Activated CD8-positive, alpha-beta memory T cell treated with anti-CD3 and anti-CD28 coated beads for 4 hours (primary cell): ENCODE measurements at regions not wholly inside any gene's neighbourhood (a gene's known extent, or its start where the extent isn't known, plus 50 kb on each side); places are given as distances from the start of the nearest gene placed in this dataset.
"Not testable (repeated sequence)": the region's sequence is repeated elsewhere in the genome, so short reads cannot be mapped to it uniquely, and the experiment has no call there.

Source experiments
- DNase-seq, 2 donors: peaks; one replicate each; pipeline ENCODE4 v3.0.0-alpha.2; 2020; ENCODE audit warnings: low read depth in 2 of 2

DNA sequence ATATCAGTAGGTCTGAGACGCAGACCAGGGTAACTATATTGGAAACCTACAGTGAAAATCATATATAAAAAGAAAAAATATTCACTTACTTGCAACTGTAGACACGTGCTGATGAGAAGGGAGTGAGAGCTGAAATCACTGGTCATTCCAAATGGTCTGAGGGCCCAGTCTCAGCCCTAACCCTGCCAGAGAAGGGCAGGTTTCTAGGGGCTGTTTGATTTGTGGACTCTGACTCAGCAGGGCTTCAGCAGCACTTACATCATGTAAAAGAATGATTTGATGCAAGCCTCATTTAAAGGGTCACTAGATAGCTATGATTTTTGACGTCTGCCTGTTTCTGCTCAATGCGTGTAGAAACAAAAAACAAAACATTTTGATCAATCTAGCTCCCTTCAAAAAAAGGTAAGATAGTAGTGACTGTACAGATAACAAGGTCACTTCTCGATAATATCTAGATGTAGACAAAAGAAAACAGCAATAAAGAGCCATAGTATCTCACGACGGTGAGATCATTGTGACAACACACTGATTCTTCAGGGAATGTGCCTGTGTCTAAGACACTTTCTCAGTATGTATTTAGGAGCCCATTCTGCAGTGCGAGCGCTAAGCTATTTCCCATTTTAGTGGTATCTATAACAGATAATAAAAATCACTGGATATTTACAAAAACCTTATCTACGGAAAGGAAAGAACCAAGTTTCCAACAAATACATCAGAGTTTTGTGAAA is 307.2 kb downstream of the HIVEP2 start:
- DNase-seq = no peak

DNA sequence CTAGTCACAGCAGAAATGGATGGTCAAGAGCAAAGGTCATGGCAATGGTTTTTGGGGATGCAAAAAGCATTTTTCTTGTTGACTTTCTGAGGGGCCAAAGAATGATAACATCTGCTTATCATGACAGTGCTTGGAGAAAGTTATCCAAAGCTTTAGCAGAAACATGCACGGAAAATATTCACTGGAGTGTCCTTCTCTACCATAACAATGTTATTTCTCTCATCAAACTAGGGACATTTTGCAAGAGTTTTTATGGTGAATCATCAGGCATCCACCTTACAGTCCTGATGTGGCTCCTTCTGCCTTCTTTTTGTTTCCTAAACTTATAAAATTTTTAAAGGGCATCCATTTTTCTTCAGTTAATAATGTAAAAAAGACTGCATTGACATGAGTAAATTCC is 302.3 kb downstream of the HIVEP2 start:
- DNase-seq = no peak

DNA sequence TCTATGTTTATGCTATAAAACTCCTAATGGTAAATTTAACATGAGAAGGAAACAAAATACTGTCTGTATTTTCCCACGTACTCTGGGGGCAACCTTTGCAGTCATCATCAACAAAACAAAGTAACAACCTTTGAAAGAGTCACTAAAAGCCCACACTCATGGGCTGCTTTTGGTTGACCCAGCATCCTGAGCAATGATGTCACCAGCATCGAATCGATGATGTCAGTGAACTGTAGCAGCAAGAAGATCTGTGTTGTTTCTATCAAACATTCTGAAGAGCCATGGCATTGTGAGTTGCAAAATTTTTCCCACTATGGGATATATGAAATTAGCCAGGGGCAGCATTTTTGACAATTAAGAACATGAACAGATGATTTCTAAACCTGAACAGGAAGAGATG is 300.1 kb downstream of the HIVEP2 start:
- no peak for DNase-seq

DNA sequence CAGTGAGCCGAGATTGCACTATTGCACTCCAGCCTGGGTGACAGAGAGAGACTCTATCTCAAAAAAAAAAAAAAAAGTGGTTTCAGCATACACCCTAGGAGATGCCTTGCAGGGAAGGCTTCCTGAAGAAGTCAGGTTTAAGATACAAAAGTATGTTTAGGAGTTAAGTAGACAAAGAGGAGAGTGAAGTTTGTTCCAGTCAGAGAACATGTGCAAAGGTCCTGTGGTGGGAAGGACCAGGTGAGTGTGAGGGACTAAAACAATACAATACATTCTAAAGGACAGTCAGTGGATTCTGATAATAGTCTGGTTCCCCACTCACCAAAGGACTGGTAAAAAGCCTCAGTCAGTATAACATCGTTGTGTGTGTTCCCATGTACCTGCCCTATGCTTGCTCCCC is 299.3 kb downstream of the HIVEP2 start:
- DNase-seq = no peak

- no peak for DNase-seq
These were observed 297.4 kb downstream of the HIVEP2 start for GRCh38 chr6:142647449-142648035.

- no peak for DNase-seq
These were observed 296.9 kb downstream of the HIVEP2 start for GRCh38 chr6:142648036-142648451.

GRCh38 chr6:142648526-142648925 is 296.4 kb downstream of the HIVEP2 start:
- no peak for DNase-seq

DNA sequence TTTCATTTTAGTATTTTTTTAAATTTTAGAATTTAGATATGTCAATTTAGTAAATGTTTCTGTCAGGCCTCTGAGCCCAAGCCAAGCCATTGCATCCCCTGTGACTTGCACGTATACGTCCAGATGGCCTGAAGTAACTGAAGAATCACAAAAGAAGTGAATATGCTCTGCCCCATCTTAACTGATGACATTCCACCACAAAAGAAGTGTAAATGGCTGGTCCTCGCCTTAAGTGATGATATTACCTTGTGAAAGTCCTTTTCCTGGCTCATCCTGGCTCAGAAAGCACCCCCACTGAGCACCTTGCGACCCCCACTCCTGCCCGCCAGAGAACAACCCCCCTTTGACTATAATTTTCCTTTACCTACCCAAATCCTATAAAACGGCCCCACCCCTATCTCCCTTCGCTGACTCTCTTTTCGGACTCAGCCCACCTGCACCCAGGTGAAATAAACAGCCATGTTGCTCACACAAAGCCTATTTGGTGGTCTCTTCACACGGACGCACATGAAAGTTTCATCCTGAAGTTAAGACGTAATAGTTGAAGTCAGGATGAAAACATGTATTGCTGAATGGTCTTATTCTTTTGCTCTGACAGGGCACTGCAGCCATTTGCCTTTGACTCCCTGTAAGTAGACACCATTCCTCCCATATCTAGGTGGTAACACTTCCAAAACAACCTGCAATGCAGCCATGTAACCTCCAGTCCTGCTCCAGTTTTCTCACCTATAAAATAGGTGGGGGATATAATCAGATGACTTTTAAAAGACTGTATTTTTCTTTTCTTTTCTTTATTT is 295.3 kb downstream of the HIVEP2 start:
- not testable (repeated sequence) for DNase-seq

GRCh38 chr6:142651384-142651783 is 293.6 kb downstream of the HIVEP2 start:
- DNase-seq = no peak

DNA sequence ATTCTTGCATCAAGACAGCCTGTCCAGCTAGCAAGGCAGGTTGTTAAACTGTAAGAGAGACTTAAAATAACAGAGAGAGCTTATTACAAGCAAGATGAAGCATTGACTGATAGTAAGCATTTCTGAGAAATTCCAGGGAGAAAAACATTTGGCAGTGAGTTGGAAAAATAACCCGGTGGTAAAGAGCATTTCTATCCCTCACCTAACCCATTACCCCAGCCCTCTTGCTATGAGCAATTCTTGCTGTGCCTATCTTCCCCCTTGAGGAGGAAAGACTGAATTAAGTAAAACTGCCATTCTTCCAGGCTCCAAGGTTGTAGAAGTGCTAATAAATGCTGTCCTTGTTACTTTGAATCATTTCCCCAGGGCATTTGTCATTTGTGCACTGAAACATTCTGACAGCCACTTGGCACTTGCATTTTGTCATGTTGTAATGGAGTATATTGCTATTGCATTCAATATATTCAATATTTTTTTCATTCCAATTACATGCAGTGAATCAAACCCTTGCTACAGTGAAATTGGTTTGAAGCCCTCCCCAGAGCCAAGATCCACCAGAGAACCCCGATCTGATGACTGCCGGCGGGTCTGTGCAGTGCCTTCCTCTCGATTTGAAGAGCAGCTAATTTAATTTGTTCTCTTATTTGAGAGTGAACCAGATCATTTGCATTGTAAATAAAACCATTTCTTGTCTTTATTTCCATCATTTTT is 291.1 kb downstream of the HIVEP2 start:
- DNase-seq = no peak

GRCh38 chr6:142659661-142660060 is 285.3 kb downstream of the HIVEP2 start:
- no peak for DNase-seq

DNA sequence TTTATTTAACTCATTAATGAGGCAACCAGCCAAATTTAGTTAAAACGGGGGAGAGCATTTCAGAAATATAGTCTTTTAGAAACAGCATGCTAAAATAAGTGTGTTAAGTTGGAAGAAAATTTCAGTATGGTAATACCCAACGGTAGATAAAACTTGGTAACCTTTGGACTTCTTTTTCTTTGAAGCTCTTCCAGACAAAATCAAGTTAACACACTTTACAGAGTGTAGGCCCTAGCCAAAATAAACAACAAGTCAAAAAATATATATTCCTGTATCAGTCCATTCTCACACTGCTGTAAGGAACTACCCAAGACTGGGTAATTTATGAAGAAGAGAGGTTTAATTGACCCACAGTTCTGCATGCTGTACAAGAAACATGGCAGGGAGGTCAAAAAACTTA is 279.6 kb downstream of the HIVEP2 start:
- DNase-seq = no peak

DNA sequence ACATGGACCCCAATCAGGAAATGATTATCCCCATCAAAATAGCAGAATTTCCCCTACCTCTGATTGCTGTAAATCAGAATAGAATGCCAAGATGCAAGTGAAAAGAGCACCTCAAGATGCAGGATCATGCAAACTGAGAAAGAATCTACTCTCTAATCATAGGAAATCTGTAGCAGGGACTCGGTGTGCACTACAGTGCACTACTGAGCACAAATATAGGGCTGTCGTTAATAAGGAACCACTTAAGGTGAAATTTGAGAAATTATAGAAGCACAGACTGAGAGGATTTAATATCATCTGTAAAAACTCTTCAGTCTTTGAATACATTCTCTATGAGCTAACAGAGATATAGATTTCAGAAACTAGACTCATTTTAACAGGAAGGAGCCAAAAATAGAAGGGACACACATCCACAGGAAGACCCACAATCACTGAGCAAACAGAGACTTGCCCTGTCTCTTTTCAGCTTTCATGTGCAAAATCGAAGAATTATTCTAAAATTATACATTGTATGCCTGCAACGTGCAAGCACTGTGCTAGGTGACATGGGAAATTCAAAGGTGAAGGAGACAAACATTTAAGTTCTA is 278.3 kb downstream of the HIVEP2 start:
- DNase-seq = no peak

- DNase-seq = no peak
These were observed 275.3 kb downstream of the HIVEP2 start for GRCh38 chr6:142669471-142670351.

DNA sequence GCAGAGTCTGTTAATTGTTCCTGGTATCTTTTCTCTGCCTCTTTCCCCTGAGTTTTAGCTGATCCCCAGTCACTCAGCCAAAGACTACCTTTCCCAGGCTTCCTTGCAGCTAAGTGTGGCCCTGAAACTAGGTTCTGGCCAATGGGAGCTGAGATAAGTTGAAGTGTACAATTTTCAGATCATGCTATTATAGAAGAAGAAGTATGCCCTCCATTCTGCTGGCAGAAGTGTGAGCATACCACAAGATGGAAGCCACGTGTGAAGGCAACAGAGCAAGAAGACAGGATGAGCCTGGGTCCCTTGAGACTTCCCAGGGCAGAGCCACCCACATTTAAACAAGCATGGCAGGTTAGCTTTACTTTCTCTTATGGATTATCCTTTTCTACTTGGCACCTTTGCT is 273.2 kb downstream of the HIVEP2 start:
- no peak for DNase-seq

DNA sequence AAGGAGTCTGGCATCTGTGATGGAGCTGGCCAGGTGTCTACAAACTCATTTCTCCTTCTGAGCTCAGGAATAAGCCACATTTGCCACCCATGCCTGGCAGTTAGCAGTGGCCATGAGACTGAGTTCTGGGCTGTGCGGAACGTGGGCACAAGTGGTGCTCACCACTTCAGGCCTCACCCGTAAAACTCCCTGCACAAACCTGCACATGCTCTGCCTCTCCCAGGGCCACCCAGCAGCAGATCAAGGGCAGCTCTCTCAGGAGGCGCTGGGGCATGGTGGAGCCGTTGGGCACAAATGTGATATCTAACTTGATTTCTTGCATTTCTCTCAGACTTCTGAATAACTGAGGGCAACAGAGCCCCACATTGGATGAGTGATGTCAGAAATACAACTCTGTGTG is 269.5 kb downstream of the HIVEP2 start:
- DNase-seq = no peak

- no peak for DNase-seq
These were observed 268.9 kb downstream of the HIVEP2 start for GRCh38 chr6:142676027-142676443.

DNA sequence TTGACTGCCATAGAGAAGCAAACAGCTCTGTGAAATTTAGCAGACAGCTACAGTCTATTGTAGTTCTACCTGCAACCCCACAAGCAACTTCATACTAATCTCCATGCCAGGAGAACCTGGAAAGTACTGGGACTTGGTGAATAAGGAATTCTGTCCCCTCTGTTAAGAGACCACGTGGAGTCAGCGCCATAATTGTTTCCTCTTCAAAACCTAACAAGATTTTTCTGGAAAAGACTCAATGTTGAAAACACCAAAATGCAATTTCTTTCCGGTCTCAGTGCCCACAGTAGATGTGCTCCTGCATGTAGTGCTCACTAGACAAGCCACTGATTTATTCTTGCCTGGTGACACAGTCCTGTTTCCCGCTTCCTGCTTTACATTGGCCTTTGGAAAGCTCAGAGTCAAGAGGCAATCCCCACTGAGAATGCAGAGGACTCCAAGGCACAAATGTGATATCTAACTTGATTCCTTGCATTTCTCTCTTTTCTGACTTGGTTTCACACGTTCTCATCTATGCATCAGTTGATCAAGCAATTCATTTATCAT is 268.3 kb downstream of the HIVEP2 start:
- no peak for DNase-seq

GRCh38 chr6:142679907-142680700 is 264.9 kb downstream of the HIVEP2 start:
- no peak for DNase-seq

GRCh38 chr6:142681099-142681498 is 263.9 kb downstream of the HIVEP2 start:
- DNase-seq = no peak
